Right lobe of liver (tissue), 6 donors: ENCODE measurements at regions not wholly inside any gene's neighbourhood (a gene's known extent, or its start where the extent isn't known, plus 50 kb on each side); places are given as distances from the start of the nearest gene placed in this dataset.

Experiments
- ATAC-seq, 4 donors: fragments of 200-7000 bp; cut with Tn5 transposase; one replicate each; pipeline ENCODE4 v1.9.1; 2020; ENCODE audit warnings: mild to moderate bottlenecking in 4 of 4, moderate library complexity in 4 of 4
- DNase-seq, 3 donors: peaks; one replicate each; pipeline ENCODE4 v3.0.0-alpha.2; 2020
- H3K27ac ChIP-seq, 3 donors: fragments of 200-600 bp; one replicate each; pipeline ENCODE4 v1.8.0; 2022
- H3K27me3 ChIP-seq, 2 donors: fragments of 200-600 bp; one replicate each; pipeline ENCODE4 v1.8.0; 2022
- H3K36me3 ChIP-seq, 4 donors: fragments of 200-600 bp; sonication (generic) in 1 of 4; one replicate each; pipeline versions ENCODE4 v1.5.1 to v1.8.0; 2017 to 2022; ENCODE audit warnings: control low read depth in 1 of 4
- H3K4me1 ChIP-seq, 4 donors: fragments of 200-600 bp; sonication (generic) in 1 of 4; one replicate each; pipeline versions ENCODE4 v1.5.1 to v1.8.0; 2017 to 2022; ENCODE audit warnings: control low read depth in 1 of 4
- H3K4me3 ChIP-seq, 3 donors: fragments of 200-600 bp; one replicate each; pipeline ENCODE4 v1.8.0; 2022
- H3K9me3 ChIP-seq, 4 donors: fragments of 200-600 bp; sonication (generic) in 1 of 4; one replicate each; pipeline versions ENCODE4 v1.5.1 to v1.8.0; 2017 to 2022; ENCODE audit warnings: control low read depth in 1 of 4
- CTCF ChIP-seq, 4 donors: fragments of 200-600 bp in 3 of 4; fragments of 450-650 bp in 1 of 4; IDR thresholded peaks; one replicate each; pipeline versions ENCODE4 v1.5.1 to v1.8.0; 2016 to 2022; ENCODE audit warnings: antibody characterized with exemption in 4 of 4, mild to moderate bottlenecking in 2 of 4
- POLR2A ChIP-seq: fragments of 450-650 bp; IDR thresholded peaks from one replicate; pipeline ENCODE4 v1.6.1; 2017; ENCODE audit warnings: antibody characterized with exemption, mild to moderate bottlenecking
- WGBS: methylation state at CpG from one replicate; pipeline ENCODE4 v1.1.6; 2018; ENCODE audit warnings: low coverage, low lambda C conversion rate; ENCODE audit not compliant: insufficient coverage; ENCODE audit errors: missing lambda C conversion rate; 5-methylcytosine and 5-hydroxymethylcytosine counted together
- intact Hi-C, 2 donors: fragments of 100-400 bp; cut with DNase I; formaldehyde crosslinking; loops; one replicate each; pipeline versions ENCODE4 v1.11.2 to v1.14.1; 2022
- donor health status: DM: no; HTN: yes; CAD: no.
- donor health status: DM: no; HTN: no; CAD: no.
- donor health status: DM: no; HTN: no; CAD: no.
- donor health status: DM: no; HTN: yes; CAD: no.
- donor health status: DM: no; HTN: yes; CAD: no.

GRCh38 chr15:36291501-36291900, 287.9 kb upstream of the CDIN1 start:
- no peak overlapping the region for H3K4me3 ChIP-seq
- DNase-seq (no peak), ATAC-seq (no peak)
- no peaks in the 10 kb centered on the region for H3K36me3 ChIP-seq
- H3K27me3 ChIP-seq = no peaks in the 10 kb centered on the region
- no peaks in the 10 kb centered on the region for H3K9me3 ChIP-seq
- no peaks in the 10 kb centered on the region for H3K4me1 ChIP-seq
- WGBS = 60% methylated on average over 3 of the region's 3 CpGs
- TF ChIP-seq POLR2A (no peak), CTCF (IDR thresholded peaks at IDR 0.05) (no peak)
- intact Hi-C loops = no loop called here
- H3K27ac ChIP-seq = no peak overlapping the region

GRCh38 chr15:36294359-36294758, 285.1 kb upstream of the CDIN1 start:
- WGBS = 15% methylated on average over 1 of the region's 1 CpG
- Histone ChIP-seq H3K4me1 (no peaks in the 10 kb centered on the region), H3K27me3 (no peaks in the 10 kb centered on the region), H3K4me3 (no peak overlapping the region), H3K36me3 (no peaks in the 10 kb centered on the region), H3K27ac (no peak overlapping the region), H3K9me3 (no peaks in the 10 kb centered on the region)
- TF ChIP-seq POLR2A = no peak
- no peak for TF ChIP-seq CTCF (IDR thresholded peaks at IDR 0.05)
- DNase-seq (no peak), ATAC-seq (no peak)
- intact Hi-C loops = no loop called here

- H3K27ac ChIP-seq = no peak overlapping the region
- DNase-seq (no peak), ATAC-seq (no peak)
- 61% methylated on average over 5 of the region's 5 CpGs for WGBS
- H3K27me3 ChIP-seq = no peaks in the 10 kb centered on the region
- no peaks in the 10 kb centered on the region for H3K4me1 ChIP-seq
- H3K36me3 ChIP-seq = no peaks in the 10 kb centered on the region
- intact Hi-C loops = no loop called here
- H3K4me3 ChIP-seq = no peak overlapping the region
- no peak for TF ChIP-seq CTCF (IDR thresholded peaks at IDR 0.05)
- TF ChIP-seq POLR2A = no peak
- no peaks in the 10 kb centered on the region for H3K9me3 ChIP-seq
Observed at GRCh38 chr15:36301947-36302346, 277.5 kb upstream of the CDIN1 start.

- Histone ChIP-seq H3K4me3 (no peak overlapping the region), H3K36me3 (no peaks in the 10 kb centered on the region), H3K27me3 (no peaks in the 10 kb centered on the region), H3K4me1 (no peaks in the 10 kb centered on the region), H3K9me3 (no peaks in the 10 kb centered on the region), H3K27ac (no peak overlapping the region)
- DNase-seq (no peak), ATAC-seq (no peak)
- TF ChIP-seq CTCF (IDR thresholded peaks at IDR 0.05) = no peak
- no peak for TF ChIP-seq POLR2A
- intact Hi-C loops = no loop called here
- WGBS = 50% methylated on average over 1 of the region's 1 CpG
Observed at GRCh38 chr15:36313021-36313420, 266.4 kb upstream of the CDIN1 start.

GRCh38 chr15:36313736-36314280, 265.6 kb upstream of the CDIN1 start:
- H3K4me3 ChIP-seq = no peak overlapping the region
- intact Hi-C loops = no loop called here
- no peaks in the 10 kb centered on the region for H3K36me3 ChIP-seq
- ATAC-seq (no peak), DNase-seq (no peak)
- H3K27me3 ChIP-seq = no peaks in the 10 kb centered on the region
- H3K27ac ChIP-seq = no peak overlapping the region
- 76% methylated on average over 2 of the region's 2 CpGs for WGBS
- no peaks in the 10 kb centered on the region for H3K9me3 ChIP-seq
- TF ChIP-seq POLR2A (no peak), CTCF (IDR thresholded peaks at IDR 0.05) (no peak)
- H3K4me1 ChIP-seq = no peaks in the 10 kb centered on the region
